Testis (tissue), 2 donors: ENCODE measurements at regions not wholly inside any gene's neighbourhood (a gene's known extent, or its start where the extent isn't known, plus 50 kb on each side); places are given as distances from the start of the nearest gene placed in this dataset.

ENCODE experiments used
- DNase-seq: peaks from one replicate; pipeline ENCODE4 v3.0.0-alpha.2; 2019
- H3K27ac ChIP-seq, 2 donors: fragments of 200-600 bp; sonication (generic); one replicate each; pipeline ENCODE4 v1.5.1; 2019
- H3K27me3 ChIP-seq: fragments of 200-600 bp; sonication (generic); one replicate; pipeline ENCODE4 v1.5.1; 2019
- H3K36me3 ChIP-seq: fragments of 200-600 bp; sonication (generic); one replicate; pipeline ENCODE4 v1.5.1; 2017; ENCODE audit warnings: low read depth; ENCODE audit errors: missing control alignments
- H3K4me1 ChIP-seq: fragments of 200-600 bp; sonication (generic); one replicate; pipeline ENCODE4 v1.5.1; 2019
- H3K4me3 ChIP-seq, 2 donors: fragments of 200-600 bp; sonication (generic); one replicate each; pipeline ENCODE4 v1.5.1; 2017 to 2019
- H3K9me3 ChIP-seq: fragments of 200-600 bp; sonication (generic); one replicate; pipeline ENCODE4 v1.5.1; 2017
- CTCF ChIP-seq, 3 experiments: fragments of 450-650 bp in 2 of 3; fragments of 200-600 bp in 1 of 3; sonication (generic) in 1 of 3; IDR thresholded peaks; one replicate each; pipeline ENCODE4 v1.5.1; 2016 to 2019; ENCODE audit warnings: antibody characterized with exemption in 3 of 3, mild to moderate bottlenecking in 2 of 3, moderate library complexity in 1 of 3
- POLR2A ChIP-seq: fragments of 450-650 bp; IDR thresholded peaks from one replicate; pipeline ENCODE4 v1.6.1; 2017; ENCODE audit warnings: antibody characterized with exemption, mild to moderate bottlenecking, moderate library complexity
- WGBS, 2 donors: methylation state at CpG; one replicate each; pipeline ENCODE4 v1.1.5; 2018; 5-methylcytosine and 5-hydroxymethylcytosine counted together
- intact Hi-C: fragments of 100-400 bp; cut with DNase I; formaldehyde crosslinking; loops from one replicate; pipeline ENCODE4 v1.15.1; 2023; ENCODE audit warnings: low total_unique reads

GRCh38 chr5:142382186-142382585, 57.4 kb upstream of the SPRY4 start:
- Histone ChIP-seq H3K4me3 (no peak overlapping the region), H3K27me3 (no peaks in the 10 kb centered on the region), H3K36me3 (no peaks in the 10 kb centered on the region), H3K9me3 (no peaks in the 10 kb centered on the region), H3K27ac (no peak overlapping the region), H3K4me1 (no peaks in the 10 kb centered on the region)
- intact Hi-C loops: no loop called here
- WGBS, 2 donors: 87 to 94% methylated on average over 2 of the region's 2 CpGs
- DNase-seq: no peak
- TF ChIP-seq POLR2A (no peak), CTCF (IDR thresholded peaks at IDR 0.05) (no peak)

GRCh38 chr5:142378737-142379634, 54.2 kb upstream of the SPRY4 start:
- Histone ChIP-seq H3K27ac (no peak overlapping the region), H3K4me3 (no peak overlapping the region), H3K4me1 (no peaks in the 10 kb centered on the region), H3K27me3 (no peaks in the 10 kb centered on the region), H3K36me3 (no peaks in the 10 kb centered on the region), H3K9me3 (no peaks in the 10 kb centered on the region)
- WGBS, 2 donors: 75% methylated on average over 5 of the region's 5 CpGs
- no peak for DNase-seq
- no peak for TF ChIP-seq CTCF (IDR thresholded peaks at IDR 0.05)
- TF ChIP-seq POLR2A: no peak
- intact Hi-C loops: no loop called here

GRCh38 chr5:142375944-142376411, 51.2 kb upstream of the SPRY4 start:
- Histone ChIP-seq H3K4me3 (no peak overlapping the region), H3K4me1 (no peaks in the 10 kb centered on the region), H3K27me3 (no peaks in the 10 kb centered on the region), H3K9me3 (no peaks in the 10 kb centered on the region), H3K27ac (no peak overlapping the region), H3K36me3 (no peaks in the 10 kb centered on the region)
- DNase-seq: no peak
- TF ChIP-seq CTCF (IDR thresholded peaks at IDR 0.05): no peak
- 78 to 83% methylated on average over 8 of the region's 8 CpGs for WGBS, 2 donors
- intact Hi-C loops: no loop called here
